ENCODE measurements at regions not wholly inside any gene's neighbourhood (a gene's known extent, or its start where the extent isn't known, plus 50 kb on each side); places are given as distances from the start of the nearest gene placed in this dataset.

- peak in 3 of 4 experiments; percentile 22 to 39 (median 38) for DNase-seq
Observed at GRCh38 chr11:115944596-115944995, 440.4 kb upstream of the CADM1 start.

GRCh38 chr11:115942011-115942410 is 437.8 kb upstream of the CADM1 start:
- peak; percentile 24 to 59 (median 48) for DNase-seq

GRCh38 chr11:115941481-115941993 is 437.3 kb upstream of the CADM1 start:
- DNase-seq: peak; percentile 93 to 98 (median 96)

- no peak for DNase-seq
Observed at GRCh38 chr11:115941044-115941443, 436.8 kb upstream of the CADM1 start.

- no peak for DNase-seq
Observed at GRCh38 chr11:115939731-115940421, 435.7 kb upstream of the CADM1 start.

GRCh38 chr11:115939104-115939730 is 435.0 kb upstream of the CADM1 start:
- no peak for DNase-seq

GRCh38 chr11:115933564-115933963 is 429.3 kb upstream of the CADM1 start:
- DNase-seq: no peak

GRCh38 chr11:115931548-115932083 is 427.4 kb upstream of the CADM1 start:
- peak; percentile 29 to 68 (median 58) for DNase-seq

GRCh38 chr11:115930886-115931547 is 426.8 kb upstream of the CADM1 start:
- peak; percentile 75 to 88 (median 85) for DNase-seq

GRCh38 chr11:115930291-115930690 is 426.1 kb upstream of the CADM1 start:
- DNase-seq: peak in 2 of 4 experiments; percentile 28 to 38

- DNase-seq: no peak
Observed at GRCh38 chr11:115929618-115930129, 425.5 kb upstream of the CADM1 start.

GRCh38 chr11:115928811-115929210 is 424.6 kb upstream of the CADM1 start:
- DNase-seq: no peak

GRCh38 chr11:115927823-115928329 is 423.7 kb upstream of the CADM1 start:
- DNase-seq: no peak

- peak in 3 of 4 experiments; percentile 19 to 30 (median 29) for DNase-seq
Observed at GRCh38 chr11:115926601-115927000, 422.4 kb upstream of the CADM1 start.

- peak; percentile 29 to 53 (median 40) for DNase-seq
Observed at GRCh38 chr11:115926138-115926537, 421.9 kb upstream of the CADM1 start.

GRCh38 chr11:115925568-115926090 is 421.4 kb upstream of the CADM1 start:
- no peak for DNase-seq

- peak; percentile 72 to 93 (median 80) for DNase-seq
Observed at GRCh38 chr11:115924744-115925567, 420.7 kb upstream of the CADM1 start.

- no peak for DNase-seq
Observed at GRCh38 chr11:115922876-115923275, 418.7 kb upstream of the CADM1 start.

- DNase-seq: no peak
Observed at GRCh38 chr11:115921986-115922385, 417.8 kb upstream of the CADM1 start.

- no peak for DNase-seq
Observed at GRCh38 chr11:115921540-115921939, 417.3 kb upstream of the CADM1 start.

- no peak for DNase-seq
Observed at GRCh38 chr11:115920841-115921480, 416.7 kb upstream of the CADM1 start.

Data from suppressor macrophage (primary cell).